GM18873 (cell line): ENCODE measurements at regions not wholly inside any gene's neighbourhood (a gene's known extent, or its start where the extent isn't known, plus 50 kb on each side); places are given as distances from the start of the nearest gene placed in this dataset.

Experiments used
- ATAC-seq: cut with Tn5 transposase; IDR thresholded peaks from one replicate; pipeline ENCODE4 v1.9.1; 2021; ENCODE audit warnings: mild to moderate bottlenecking, moderate library complexity, moderate number of reproducible peaks; ENCODE audit not compliant: unreplicated experiment, low FRiP score

DNA sequence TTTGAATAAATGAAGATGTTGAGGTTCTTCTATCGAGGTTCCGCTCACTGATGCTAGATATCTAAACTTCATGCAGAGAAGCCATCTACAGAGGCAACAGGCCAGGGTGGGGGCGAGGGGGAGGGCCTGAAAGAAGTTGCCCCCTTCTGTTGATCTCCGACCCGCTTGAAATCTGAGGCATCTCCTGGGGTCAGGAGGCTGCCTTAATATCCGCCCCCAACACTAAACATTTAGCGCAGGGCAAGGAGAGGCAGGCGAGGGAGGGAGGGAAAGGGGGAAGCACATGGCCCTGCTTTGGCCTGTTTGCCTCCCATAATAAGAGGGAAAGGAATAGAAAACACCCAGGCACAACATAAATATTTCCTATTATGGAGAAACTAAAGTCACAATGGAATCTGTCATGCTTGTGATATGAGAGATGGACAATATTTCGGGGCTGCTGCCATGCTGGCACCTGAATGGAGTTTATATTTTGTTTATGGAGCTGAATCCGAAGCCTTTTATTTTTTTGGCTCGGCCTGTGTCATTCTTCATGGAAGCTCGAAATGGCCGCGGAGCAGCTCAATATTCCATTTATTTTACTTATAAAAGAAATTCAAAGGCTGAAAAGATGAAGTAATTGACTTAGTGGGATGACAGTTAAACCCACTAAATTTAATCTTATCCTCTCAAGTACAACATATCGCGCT, 221.1 kb downstream of the INSIG2 start:
- ATAC-seq = no peak

GRCh38 chr2:118307864-118308263, 219.6 kb downstream of the INSIG2 start:
- no peak for ATAC-seq

- ATAC-seq = no peak
Measured at GRCh38 chr2:118301248-118301647, 213.0 kb downstream of the INSIG2 start.

- ATAC-seq = no peak
Measured at GRCh38 chr2:118300832-118301231, 212.6 kb downstream of the INSIG2 start.

DNA sequence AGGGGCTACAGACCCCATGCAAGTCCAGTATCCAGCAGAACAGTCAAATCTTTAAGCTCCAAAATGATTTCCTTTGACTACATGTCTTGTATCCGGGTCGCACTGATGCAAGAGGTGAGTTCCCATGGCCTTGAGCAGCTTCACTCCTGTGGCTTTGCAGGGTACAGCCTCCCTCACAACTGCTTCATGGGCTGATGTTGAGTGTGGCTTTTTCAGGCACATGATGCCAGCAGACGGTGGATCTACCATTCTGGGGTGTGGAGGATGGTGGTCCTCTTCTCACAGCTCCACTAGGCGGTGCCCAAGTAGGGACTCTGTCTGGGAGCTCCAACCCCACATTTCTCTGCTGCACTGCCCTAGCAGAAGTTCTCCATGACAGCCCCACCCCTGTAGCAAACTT, 208.4 kb downstream of the INSIG2 start:
- ATAC-seq = no peak

DNA sequence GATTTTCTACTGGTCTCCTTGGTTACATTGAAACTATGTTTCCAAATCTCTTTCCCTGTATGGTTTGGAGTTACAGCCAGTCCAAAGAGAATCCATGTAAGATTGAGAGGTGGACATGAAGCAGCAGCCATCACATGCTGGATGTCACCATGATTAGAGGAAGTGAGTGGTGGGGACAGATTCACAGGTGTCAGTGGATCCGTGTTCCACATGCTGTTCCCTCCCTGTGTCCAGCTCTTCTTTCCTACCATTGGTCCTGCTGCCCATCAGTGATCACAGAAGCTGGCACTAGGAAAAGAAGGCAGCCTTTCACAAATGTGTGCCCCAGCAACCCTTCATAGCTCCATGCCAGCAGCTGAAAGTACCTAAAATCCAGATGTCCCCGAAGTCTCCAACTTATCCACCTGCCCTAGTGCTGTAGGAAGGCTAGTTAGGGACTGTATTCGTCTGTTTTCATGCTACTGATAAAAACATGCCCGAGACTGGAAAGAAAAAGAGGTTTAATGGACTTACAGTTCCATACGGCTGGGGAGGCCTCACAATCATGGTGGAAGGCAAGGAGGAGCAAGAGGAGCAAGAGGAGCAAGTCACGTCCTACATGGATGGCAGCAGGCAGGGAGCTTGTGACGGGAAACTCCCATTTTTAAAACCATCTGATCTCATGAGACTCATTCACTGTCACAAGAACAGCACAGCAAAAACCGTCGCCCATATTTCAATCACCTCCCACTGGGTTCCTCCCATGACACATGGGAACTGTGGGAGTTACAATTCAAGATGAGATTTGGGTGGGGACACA, 207.5 kb downstream of the INSIG2 start:
- no peak for ATAC-seq

DNA sequence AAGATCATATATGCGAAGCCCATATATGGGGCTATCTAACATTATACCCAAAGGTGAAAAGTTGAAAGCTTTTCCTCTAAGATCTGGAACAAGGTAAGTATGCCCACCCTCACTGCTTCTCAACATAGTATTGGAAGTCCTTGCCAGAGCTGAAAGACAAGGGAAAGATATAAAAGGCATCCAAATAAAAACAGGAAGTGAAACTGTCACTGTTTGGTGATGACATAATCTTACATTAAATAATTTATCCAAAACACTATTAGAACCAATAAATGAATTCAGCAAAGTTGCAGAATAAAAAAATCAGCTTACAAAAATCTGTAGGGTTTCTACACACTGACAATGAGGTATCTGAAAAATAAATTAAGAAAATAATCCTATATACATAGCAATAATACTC, 205.8 kb downstream of the INSIG2 start:
- no peak for ATAC-seq

DNA sequence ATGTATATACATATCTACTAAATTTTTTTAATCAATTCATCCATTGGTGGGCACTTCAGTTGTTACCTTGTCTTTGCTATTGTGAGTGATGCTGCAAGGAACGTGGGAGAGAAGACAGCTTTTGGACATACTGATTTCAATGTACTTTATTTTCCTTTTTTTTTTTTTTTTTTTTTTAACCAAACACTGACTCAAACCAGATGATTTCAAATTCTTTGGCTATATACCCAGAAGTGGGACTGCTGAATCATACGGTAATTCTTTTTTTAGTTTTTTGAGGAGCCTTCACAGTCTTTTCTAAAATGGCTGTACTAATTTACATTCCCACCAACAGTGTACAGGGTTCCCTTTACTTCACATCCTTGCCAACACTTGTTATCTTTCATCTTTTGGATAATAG, 204.7 kb downstream of the INSIG2 start:
- no peak for ATAC-seq

DNA sequence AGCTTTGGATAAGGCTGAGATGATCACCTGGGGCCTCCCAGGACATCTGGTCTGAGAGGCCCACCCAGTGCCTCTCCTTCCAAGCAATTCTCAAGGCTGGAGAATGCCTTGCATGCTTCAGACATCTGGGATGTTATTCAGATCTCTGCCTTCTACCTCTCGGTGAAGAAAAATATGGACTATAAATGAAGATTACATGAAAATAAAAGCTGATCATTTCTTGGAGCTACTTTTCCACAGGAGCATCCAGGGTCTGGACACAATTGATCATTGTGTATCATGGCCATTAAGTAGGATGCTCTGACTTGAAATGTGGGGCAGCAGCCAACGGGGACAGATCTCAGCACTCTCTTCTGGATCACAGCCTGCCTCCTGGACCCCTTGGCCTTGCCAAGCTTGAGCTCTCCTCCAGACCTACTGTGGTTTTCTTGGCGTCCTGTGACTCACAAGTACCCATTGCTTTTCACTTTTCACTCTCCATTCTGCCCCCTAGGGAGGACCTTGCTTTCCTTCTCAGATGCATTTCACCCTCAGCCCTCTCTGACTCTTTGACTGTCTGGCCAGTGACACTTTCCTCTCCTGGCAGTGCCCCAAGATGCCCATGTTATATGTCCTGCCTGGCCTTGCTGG, 203.1 kb downstream of the INSIG2 start:
- ATAC-seq = no peak

- no peak for ATAC-seq
Measured at GRCh38 chr2:118290411-118291250, 202.4 kb downstream of the INSIG2 start.

GRCh38 chr2:118279005-118279404, 190.7 kb downstream of the INSIG2 start:
- ATAC-seq = no peak

DNA sequence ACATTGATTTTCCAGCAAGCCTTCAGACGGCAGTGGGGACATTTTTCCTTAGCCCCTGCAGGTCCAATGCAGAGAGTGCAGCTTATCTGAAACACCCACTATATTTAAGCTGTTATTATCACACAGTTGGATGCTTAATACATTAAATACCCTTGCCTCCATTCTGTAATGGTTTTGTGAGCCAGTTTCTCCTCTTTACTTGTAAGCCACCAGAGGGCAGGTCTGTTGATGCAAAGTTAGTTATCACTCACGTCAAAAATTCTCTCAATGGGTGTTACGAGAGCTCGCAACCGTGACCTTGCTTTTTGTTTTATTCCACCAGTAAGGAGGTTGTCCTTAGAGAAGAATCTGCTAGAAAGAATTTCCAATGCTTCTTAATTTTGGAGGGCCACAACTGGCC, 189.8 kb downstream of the INSIG2 start:
- ATAC-seq = no peak

- no peak for ATAC-seq
Measured at GRCh38 chr2:118274841-118275510, 186.7 kb downstream of the INSIG2 start.

DNA sequence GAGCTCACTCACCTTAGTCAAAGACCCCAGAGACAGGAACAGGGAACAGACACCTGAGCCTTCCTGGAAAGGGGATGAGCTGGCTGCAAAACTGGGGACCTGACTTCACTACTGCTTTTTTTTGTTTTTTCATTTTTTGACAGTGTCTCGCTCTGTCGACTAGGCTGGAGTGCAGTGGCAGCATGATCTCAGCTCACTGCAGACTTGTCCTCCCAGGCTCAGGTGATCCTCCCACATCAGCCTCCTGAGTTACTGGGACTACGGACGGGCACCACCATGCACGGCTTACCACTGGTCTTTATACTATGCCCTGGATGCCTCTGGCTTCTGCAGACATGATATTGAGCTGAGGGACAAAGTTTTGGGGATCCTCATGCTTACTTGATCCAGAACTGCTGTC, 184.1 kb downstream of the INSIG2 start:
- ATAC-seq = no peak

- no peak for ATAC-seq
Measured at GRCh38 chr2:118269408-118270051, 181.3 kb downstream of the INSIG2 start.

DNA sequence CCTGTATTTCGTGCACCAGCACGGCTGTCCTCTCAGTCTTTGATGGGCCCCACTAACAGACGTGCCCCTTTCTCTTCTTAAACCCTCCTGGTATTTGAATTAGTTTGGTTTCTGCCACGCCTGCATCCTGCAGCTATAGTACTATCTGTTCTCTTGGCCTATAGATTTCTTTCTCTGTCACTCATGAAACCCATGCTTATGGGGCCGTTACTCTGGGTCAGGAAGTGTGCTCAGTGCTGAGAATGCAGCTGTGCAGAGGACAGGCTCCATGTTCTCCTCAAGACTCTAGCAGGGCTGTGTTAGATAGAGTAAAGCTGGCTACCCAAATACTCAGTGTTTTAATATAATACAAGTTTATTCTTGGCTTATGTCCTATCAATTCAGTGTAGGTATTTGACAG, 180.0 kb downstream of the INSIG2 start:
- no peak for ATAC-seq

GRCh38 chr2:118265873-118266455, 177.7 kb downstream of the INSIG2 start:
- ATAC-seq = no peak

DNA sequence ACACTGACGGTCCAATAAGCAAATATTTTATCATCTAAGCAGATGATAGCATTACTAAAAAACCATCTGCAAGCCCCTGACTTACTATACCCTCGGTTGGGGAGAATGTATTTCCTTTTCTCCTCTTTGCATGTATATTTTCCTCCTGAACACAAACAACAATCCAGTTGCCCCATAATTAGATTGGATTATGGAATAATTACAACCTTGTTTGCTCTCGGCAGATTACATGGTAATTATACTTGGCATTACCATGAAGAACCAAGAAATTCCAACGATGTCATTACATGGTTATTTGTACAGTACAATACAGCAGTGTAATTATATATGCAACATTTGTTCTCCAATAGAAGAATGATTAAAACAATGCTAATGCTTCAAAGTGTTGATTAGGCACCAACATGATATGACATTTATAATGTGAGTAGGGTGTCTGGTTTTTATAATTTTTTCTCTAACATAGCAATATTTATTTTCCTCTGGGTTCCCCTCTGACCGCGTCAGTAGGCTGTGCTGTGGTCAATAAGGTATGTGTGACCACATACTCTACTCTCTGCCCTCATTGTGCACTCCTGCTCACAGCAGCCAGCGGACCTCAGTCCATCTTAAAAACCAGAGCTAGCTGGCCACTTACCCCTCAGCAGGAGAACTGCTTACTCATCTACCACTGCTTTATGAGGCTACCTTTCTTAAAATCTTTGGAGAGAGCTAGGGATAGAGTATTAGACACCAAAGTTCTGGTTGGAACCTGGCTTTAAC, 176.1 kb downstream of the INSIG2 start:
- no peak for ATAC-seq

- ATAC-seq = no peak
Measured at GRCh38 chr2:118257696-118258095, 169.4 kb downstream of the INSIG2 start.
